ENCODE measurements at regions not wholly inside any gene's neighbourhood (a gene's known extent, or its start where the extent isn't known, plus 50 kb on each side); places are given as distances from the start of the nearest gene placed in this dataset.
"Not testable (repeated sequence)": the region's sequence is repeated elsewhere in the genome, so short reads cannot be mapped to it uniquely, and the experiment has no call there.

DNA sequence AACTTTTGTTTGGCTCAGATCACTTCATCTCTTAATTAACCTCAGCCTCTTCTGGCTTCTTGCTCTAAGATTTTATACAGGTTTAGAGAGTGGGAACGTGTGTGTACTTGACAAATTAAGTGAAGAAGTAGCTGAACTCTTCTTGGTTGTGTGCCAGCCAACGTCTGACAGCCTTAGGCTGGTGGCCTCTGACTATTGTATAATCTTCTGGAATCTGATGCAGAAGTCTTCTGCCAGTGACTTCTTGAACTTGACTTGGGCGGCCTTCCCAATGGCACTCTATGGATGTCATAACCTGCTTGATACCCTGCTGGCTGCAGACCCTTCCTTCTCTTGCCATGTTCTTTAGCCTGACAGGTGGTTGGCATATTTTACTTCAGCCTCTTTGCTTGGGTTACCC, 660.5 kb downstream of the DOK5 start:
- H3K9me3 Mint-ChIP-seq = peaks cover 0 to 15% (median 0%) of the 10 kb centered on the region in 9 donors

GRCh38 chr20:55132523-55132922, 657.1 kb downstream of the DOK5 start:
- no peak overlapping the region for H3K4me3 Mint-ChIP-seq
- peaks cover 0 to 4% (median 0%) of the 10 kb centered on the region in 5 donors for H3K27me3 Mint-ChIP-seq
- H3K27ac Mint-ChIP-seq = no peak overlapping the region
- DNase-seq (no peak), ATAC-seq (no peak)
- POLR2A ChIA-PET = no interaction called here
- no peaks in the 10 kb centered on the region for H3K36me3 Mint-ChIP-seq
- H3K4me1 Mint-ChIP-seq = no peaks in the 10 kb centered on the region
- peaks cover 0 to 8% (median 0%) of the 10 kb centered on the region in 9 donors for H3K9me3 Mint-ChIP-seq

More for the DNA sequence above, 660.5 kb downstream of the DOK5 start:
- DNase-seq = no peak
- ATAC-seq = no peak
- POLR2A ChIA-PET = no interaction called here
- H3K27ac Mint-ChIP-seq = no peak overlapping the region
- H3K27me3 Mint-ChIP-seq = no peaks in the 10 kb centered on the region
- no peak overlapping the region for H3K4me3 Mint-ChIP-seq
- no peaks in the 10 kb centered on the region for H3K36me3 Mint-ChIP-seq
- H3K4me1 Mint-ChIP-seq = no peaks in the 10 kb centered on the region

DNA sequence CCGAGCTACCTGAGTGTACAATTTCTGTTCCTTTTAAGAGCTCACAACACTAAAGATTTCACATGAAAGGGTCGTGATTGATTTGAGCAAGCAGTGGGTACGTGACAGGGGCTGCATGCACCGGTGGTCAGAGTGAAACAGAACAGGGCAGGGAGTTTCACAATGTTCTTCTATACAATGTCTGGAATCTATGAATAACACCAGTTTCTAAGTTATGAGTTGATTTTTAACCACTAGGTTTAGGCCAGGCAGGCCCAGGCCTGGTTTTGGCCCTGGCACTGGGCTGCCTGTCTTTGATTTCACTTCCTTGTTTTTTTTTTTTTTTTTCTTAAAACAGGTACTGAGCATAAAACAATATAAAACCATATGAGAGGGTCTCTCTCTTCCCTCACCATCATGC, 642.2 kb downstream of the DOK5 start:
- H3K9me3 Mint-ChIP-seq, ATAC-seq, H3K27ac Mint-ChIP-seq, H3K27me3 Mint-ChIP-seq, H3K4me3 Mint-ChIP-seq, H3K36me3 Mint-ChIP-seq, POLR2A ChIA-PET, H3K4me1 Mint-ChIP-seq, DNase-seq: not testable (repeated sequence)

DNA sequence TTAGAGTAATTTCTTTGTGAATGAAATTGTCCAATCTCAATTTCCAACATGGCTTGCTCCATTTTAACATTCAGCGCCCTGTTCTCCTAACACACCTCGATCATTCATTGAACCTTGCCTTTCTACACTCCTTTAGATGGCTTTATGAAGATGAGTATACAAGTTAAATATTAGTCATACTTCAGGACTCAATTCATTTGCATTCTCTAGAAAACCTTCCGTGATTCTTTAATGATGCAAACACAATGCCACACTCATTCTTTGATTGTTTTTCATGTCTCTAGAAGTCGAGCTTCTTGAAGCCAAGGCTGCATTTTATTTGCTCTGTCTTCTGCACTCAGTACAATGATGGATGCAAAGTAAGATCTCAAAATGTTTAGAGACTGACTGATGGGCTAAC, 641.2 kb downstream of the DOK5 start:
- no peak overlapping the region for H3K4me3 Mint-ChIP-seq
- ATAC-seq (no peak), DNase-seq (no peak)
- no peaks in the 10 kb centered on the region for H3K36me3 Mint-ChIP-seq
- H3K27ac Mint-ChIP-seq = no peak overlapping the region
- H3K27me3 Mint-ChIP-seq = peaks cover 0 to 1% (median 0%) of the 10 kb centered on the region in 5 donors
- H3K4me1 Mint-ChIP-seq = no peaks in the 10 kb centered on the region
- H3K9me3 Mint-ChIP-seq = peaks cover 0 to 7% (median 0%) of the 10 kb centered on the region in 9 donors
- POLR2A ChIA-PET = no interaction called here

- Mint-ChIP-seq H3K27ac (no peak overlapping the region), H3K9me3 (peaks cover 0 to 24% (median 14%) of the 10 kb centered on the region in 9 donors), H3K36me3 (no peaks in the 10 kb centered on the region), H3K4me3 (no peak overlapping the region), H3K27me3 (no peaks in the 10 kb centered on the region), H3K4me1 (no peaks in the 10 kb centered on the region)
- DNase-seq (no peak), ATAC-seq (no peak)
- POLR2A ChIA-PET = no interaction called here
Measured at GRCh38 chr20:55103188-55103587, 627.8 kb downstream of the DOK5 start.

- peaks cover 0 to 19% (median 7%) of the 10 kb centered on the region in 9 donors for H3K9me3 Mint-ChIP-seq
- POLR2A ChIA-PET = no interaction called here
- no peak overlapping the region for H3K4me3 Mint-ChIP-seq
Measured at GRCh38 chr20:55099251-55099650, 623.9 kb downstream of the DOK5 start.

GRCh38 chr20:55097621-55098020, 622.2 kb downstream of the DOK5 start:
- H3K9me3 Mint-ChIP-seq = peaks cover 0 to 23% (median 7%) of the 10 kb centered on the region in 9 donors
- POLR2A ChIA-PET = no interaction called here
- H3K4me1 Mint-ChIP-seq = no peaks in the 10 kb centered on the region
- H3K4me3 Mint-ChIP-seq = no peak overlapping the region
- H3K27ac Mint-ChIP-seq = no peak overlapping the region
- H3K36me3 Mint-ChIP-seq = no peaks in the 10 kb centered on the region
- ATAC-seq (no peak), DNase-seq (no peak)
- no peaks in the 10 kb centered on the region for H3K27me3 Mint-ChIP-seq

More at GRCh38 chr20:55099251-55099650, 623.9 kb downstream of the DOK5 start:
- Mint-ChIP-seq H3K27me3 (no peaks in the 10 kb centered on the region), H3K36me3 (no peaks in the 10 kb centered on the region), H3K4me1 (no peaks in the 10 kb centered on the region), H3K27ac (no peak overlapping the region)
- ATAC-seq (no peak), DNase-seq (no peak)

DNA sequence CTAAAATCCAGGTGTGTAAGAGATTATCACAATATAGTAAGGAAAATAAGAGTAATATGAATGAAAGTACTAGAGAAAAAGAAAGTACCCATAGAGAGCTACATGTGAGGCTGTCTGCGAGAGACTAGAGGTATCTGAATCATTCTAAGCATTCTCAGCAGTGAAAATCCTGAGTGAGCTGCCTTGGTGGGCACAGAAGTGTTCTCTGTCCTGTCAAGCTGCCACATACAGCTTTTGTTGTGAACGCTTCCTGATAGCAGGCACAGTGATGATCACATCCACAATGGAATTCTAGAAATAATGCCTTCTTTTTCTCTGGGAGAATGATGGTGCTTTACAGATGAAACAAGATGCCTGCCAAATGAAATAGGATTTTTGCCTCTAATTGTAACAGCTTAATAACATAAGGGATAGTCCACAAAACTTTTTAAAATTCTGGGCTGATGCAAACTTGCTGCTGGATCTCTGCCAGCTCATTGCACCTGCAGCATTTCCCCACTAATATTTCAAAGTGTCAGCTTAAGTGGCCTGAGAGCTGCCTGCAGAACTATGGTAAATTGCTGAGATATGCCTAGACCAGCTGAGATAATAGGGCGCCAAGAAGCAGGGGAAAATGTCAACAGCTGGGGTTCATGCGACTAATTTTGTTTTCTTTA, 620.5 kb downstream of the DOK5 start:
- Mint-ChIP-seq H3K27ac (no peak overlapping the region), H3K9me3 (peaks cover 0 to 12% (median 6%) of the 10 kb centered on the region in 9 donors), H3K4me1 (no peaks in the 10 kb centered on the region), H3K36me3 (no peaks in the 10 kb centered on the region), H3K27me3 (no peaks in the 10 kb centered on the region), H3K4me3 (no peak overlapping the region)
- POLR2A ChIA-PET = no interaction called here
- DNase-seq = no peak
- no peak for ATAC-seq

DNA sequence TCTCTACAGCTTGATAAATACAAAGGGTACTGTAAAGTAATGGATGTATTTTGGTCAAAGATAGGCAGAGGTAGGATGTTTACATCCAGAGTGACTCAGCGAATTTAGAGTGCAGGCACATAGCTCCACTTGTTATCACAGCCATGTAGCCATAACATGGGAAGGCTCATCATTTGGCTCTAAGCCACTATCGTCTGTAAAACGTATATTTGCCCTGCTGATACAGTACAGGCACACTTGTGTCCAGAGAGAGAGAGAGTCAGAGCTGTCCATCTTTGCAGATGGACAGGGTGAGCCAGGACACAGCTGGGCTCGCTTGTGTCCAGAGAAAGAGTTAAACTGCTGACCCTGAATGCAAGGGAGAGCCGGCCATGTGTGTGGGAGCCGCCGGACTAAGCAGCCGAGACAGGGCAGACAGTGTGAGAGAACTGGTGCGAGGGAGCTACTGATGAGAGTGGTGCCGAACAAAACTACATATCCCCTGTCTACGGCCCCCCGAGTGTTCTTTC, 619.0 kb downstream of the DOK5 start:
- Mint-ChIP-seq H3K9me3 (peaks cover 0 to 15% (median 6%) of the 10 kb centered on the region in 9 donors), H3K27me3 (no peaks in the 10 kb centered on the region), H3K4me3 (no peak overlapping the region), H3K27ac (no peak overlapping the region), H3K36me3 (no peaks in the 10 kb centered on the region), H3K4me1 (no peaks in the 10 kb centered on the region)
- ATAC-seq = no peak
- no peak for DNase-seq
- POLR2A ChIA-PET = no interaction called here

DNA sequence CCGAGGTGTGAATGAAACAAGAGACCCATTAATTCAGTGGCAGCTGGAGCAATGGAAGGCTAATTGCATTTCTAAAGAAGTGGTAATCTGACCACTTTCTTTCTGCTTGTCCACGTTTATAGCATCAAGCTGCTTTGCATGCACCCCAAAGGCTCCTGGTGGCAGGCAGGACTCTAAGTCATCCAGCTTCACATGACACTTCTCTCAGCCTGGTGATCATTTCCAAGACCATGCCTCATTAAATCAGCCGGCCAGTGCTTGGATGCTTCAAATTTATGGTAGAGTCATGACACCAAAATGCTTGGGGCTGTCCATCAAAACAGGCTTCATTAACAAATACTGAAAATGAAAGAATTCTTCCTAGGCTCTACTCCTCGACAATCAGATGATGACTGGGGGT, 614.9 kb downstream of the DOK5 start:
- no peak for ATAC-seq
- no peak overlapping the region for H3K27ac Mint-ChIP-seq
- peaks cover 0 to 30% (median 6%) of the 10 kb centered on the region in 9 donors for H3K9me3 Mint-ChIP-seq
- no peaks in the 10 kb centered on the region for H3K36me3 Mint-ChIP-seq
- H3K27me3 Mint-ChIP-seq = peaks cover 0 to 5% (median 0%) of the 10 kb centered on the region in 5 donors
- POLR2A ChIA-PET = no interaction called here
- H3K4me3 Mint-ChIP-seq = no peak overlapping the region
- H3K4me1 Mint-ChIP-seq = peaks cover 0 to 1% (median 0%) of the 10 kb centered on the region in 4 donors
- DNase-seq = no peak

DNA sequence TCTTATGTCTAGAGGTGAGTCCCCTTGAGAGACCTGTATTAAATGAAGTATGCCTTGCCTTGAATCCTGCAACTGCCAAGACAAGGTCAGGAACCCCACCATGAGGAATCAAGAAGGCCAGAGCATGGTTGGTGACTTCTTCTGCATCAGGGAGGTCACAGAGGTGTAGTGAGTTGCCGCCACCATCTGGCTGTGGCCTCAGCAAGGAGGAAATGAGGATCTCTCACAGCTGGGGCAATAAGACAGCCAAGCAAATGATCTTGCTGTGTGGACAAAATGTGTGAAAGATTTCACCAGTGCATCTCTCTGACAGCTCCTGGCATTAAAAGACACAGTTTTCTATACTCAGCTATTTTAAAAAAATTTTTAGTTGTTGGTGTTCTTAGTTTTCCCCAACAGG, 611.0 kb downstream of the DOK5 start:
- Mint-ChIP-seq H3K9me3 (peaks cover 0 to 23% (median 2%) of the 10 kb centered on the region in 9 donors), H3K4me1 (peaks cover 0 to 1% (median 0%) of the 10 kb centered on the region in 4 donors), H3K36me3 (no peaks in the 10 kb centered on the region), H3K27ac (peak overlapping the region in 1 of 10 donors; percentile 69), H3K27me3 (peaks cover 0 to 7% (median 0%) of the 10 kb centered on the region in 5 donors), H3K4me3 (no peak overlapping the region)
- DNase-seq = no peak
- ATAC-seq = no peak
- POLR2A ChIA-PET = no interaction called here

GRCh38 chr20:55079917-55080316, 604.5 kb downstream of the DOK5 start:
- ATAC-seq = no peak
- no peaks in the 10 kb centered on the region for H3K36me3 Mint-ChIP-seq
- H3K4me1 Mint-ChIP-seq = no peaks in the 10 kb centered on the region
- peaks cover 2 to 26% (median 6%) of the 10 kb centered on the region in 9 donors for H3K9me3 Mint-ChIP-seq
- peaks cover 0 to 3% (median 0%) of the 10 kb centered on the region in 5 donors for H3K27me3 Mint-ChIP-seq
- H3K27ac Mint-ChIP-seq = no peak overlapping the region
- DNase-seq = no peak
- no peak overlapping the region for H3K4me3 Mint-ChIP-seq
- POLR2A ChIA-PET = no interaction called here

GRCh38 chr20:55074266-55074840, 599.0 kb downstream of the DOK5 start:
- ATAC-seq, H3K27ac Mint-ChIP-seq, H3K4me3 Mint-ChIP-seq, H3K4me1 Mint-ChIP-seq, H3K36me3 Mint-ChIP-seq, H3K27me3 Mint-ChIP-seq, POLR2A ChIA-PET, DNase-seq: not testable (repeated sequence)
- H3K9me3 Mint-ChIP-seq = peaks cover 2 to 32% (median 8%) of the 10 kb centered on the region in 9 donors

Measured in naive thymus-derived CD8-positive, alpha-beta T cell (primary cell).